Adrenal gland (tissue), 9 donors: ENCODE measurements at regions not wholly inside any gene's neighbourhood (a gene's known extent, or its start where the extent isn't known, plus 50 kb on each side); places are given as distances from the start of the nearest gene placed in this dataset.

Experiments
- DNase-seq, 7 donors: peaks; one replicate each; pipeline ENCODE4 v3.0.0-alpha.2; 2019 to 2020
- H3K27ac ChIP-seq, 5 donors: fragments of 200-600 bp; sonication (generic) in 4 of 5; 1 replicate in 3 of 5; 2 replicates in 2 of 5; pipeline versions ENCODE4 v1.5.1 to v1.8.0; 2016 to 2020; ENCODE audit warnings: mild to moderate bottlenecking in 1 of 5
- H3K27me3 ChIP-seq: fragments of 200-600 bp; 2 replicates; pipeline ENCODE4 v1.8.0; 2021
- H3K36me3 ChIP-seq, 2 donors: fragments of 200-600 bp; replicated peaks in 1 of 2; 1 replicate in 1 of 2; 2 replicates in 1 of 2; pipeline versions ENCODE4 v1.5.1 to v1.8.0; 2018 to 2022
- H3K4me1 ChIP-seq, 2 donors: fragments of 200-600 bp; replicated peaks in 1 of 2; 1 replicate in 1 of 2; 2 replicates in 1 of 2; pipeline versions ENCODE4 v1.5.1 to v1.8.0; 2018 to 2021
- H3K4me3 ChIP-seq, 4 donors: fragments of 200-600 bp; sonication (generic) in 3 of 4; one replicate each; pipeline ENCODE4 v1.5.1; 2016 to 2018
- H3K9me3 ChIP-seq, 3 donors: fragments of 200-600 bp; sonication (generic) in 1 of 3; replicated peaks in 1 of 3; 1 replicate in 2 of 3; 2 replicates in 1 of 3; pipeline versions ENCODE4 v1.5.1 to v1.8.0; 2016 to 2021
- CTCF ChIP-seq, 6 experiments: fragments of 450-650 bp in 4 of 6; fragments of 200-600 bp in 2 of 6; sonication (generic) in 1 of 6; IDR thresholded peaks; 1 replicate in 5 of 6; 2 replicates in 1 of 6; pipeline versions ENCODE4 v1.5.1 to v1.8.0; 2016 to 2021; ENCODE audit warnings: antibody characterized with exemption in 6 of 6, mild to moderate bottlenecking in 2 of 6, moderate library complexity in 1 of 6
- POLR2A ChIP-seq, 2 donors: fragments of 450-650 bp; IDR thresholded peaks; one replicate each; pipeline ENCODE4 v1.6.1; 2017; ENCODE audit warnings: antibody characterized with exemption in 2 of 2, mild to moderate bottlenecking in 2 of 2, moderate library complexity in 1 of 2
- WGBS, 4 donors: extraction: QIAGEN DNeasy Blood & Tissue Kit in 2 of 4; methylation state at CpG; one replicate each; pipeline versions ENCODE4 v1.1.5 to v1.1.7; 2013 to 2017; 5-methylcytosine and 5-hydroxymethylcytosine counted together
- intact Hi-C, 2 donors: fragments of 100-400 bp; cut with DNase I; formaldehyde crosslinking; loops; one replicate each; pipeline versions ENCODE4 v1.14.1 to v1.15.0; 2022 to 2023
- donor health status: healthy with polysubstance abuse.
- donor health status: Bipolar disorder and iron deficiency.
- donor health status: DM: yes; HTN: yes; CAD: no.
- donor health status: DM: no; HTN: no; CAD: no.
- donor health status: DM: no; HTN: no; CAD: no.

- Histone ChIP-seq H3K9me3 (no peaks in the 10 kb centered on the region), H3K36me3 (no peaks in the 10 kb centered on the region), H3K4me1 (no peaks in the 10 kb centered on the region), H3K27ac (no peak overlapping the region), H3K4me3 (no peak overlapping the region), H3K27me3 (peaks cover 49% of the 10 kb centered on the region)
- intact Hi-C loops: loop anchor here in 1 of 2 donors (10.0 kb wide), 1 partner anchor 560 kb away; no protein-coding TSS in a partner anchor
- TF ChIP-seq CTCF (IDR thresholded peaks at IDR 0.05): no peak
- DNase-seq: no peak
- WGBS, 4 donors: 52 to 68% (median 58%) methylated on average over 3 of the region's 3 CpGs
Measured at GRCh38 chr2:222054813-222055212, 244.0 kb downstream of the PAX3 start.

- H3K27ac ChIP-seq: no peak overlapping the region
- no peak overlapping the region for H3K4me3 ChIP-seq
- H3K9me3 ChIP-seq: no peaks in the 10 kb centered on the region
- peaks cover 43% of the 10 kb centered on the region for H3K27me3 ChIP-seq
- intact Hi-C loops: loop anchor here in 1 of 2 donors (10.0 kb wide), 1 partner anchor 562 kb away; no protein-coding TSS in a partner anchor
- no peaks in the 10 kb centered on the region for H3K4me1 ChIP-seq
- WGBS, 4 donors: 5 to 13% (median 6%) methylated on average over 9 of the region's 9 CpGs
- H3K36me3 ChIP-seq: no peaks in the 10 kb centered on the region
- no peak for DNase-seq
- TF ChIP-seq CTCF (IDR thresholded peaks at IDR 0.05) (no peak), POLR2A (IDR thresholded peaks at IDR 0.05) (no peak)
Measured at GRCh38 chr2:222052934-222053367, 245.8 kb downstream of the PAX3 start.

GRCh38 chr2:222050981-222051380 is 247.8 kb downstream of the PAX3 start:
- Histone ChIP-seq H3K4me1 (no peaks in the 10 kb centered on the region), H3K9me3 (no peaks in the 10 kb centered on the region), H3K27me3 (peaks cover 29% of the 10 kb centered on the region), H3K4me3 (no peak overlapping the region), H3K27ac (no peak overlapping the region), H3K36me3 (no peaks in the 10 kb centered on the region)
- DNase-seq: no peak
- TF ChIP-seq POLR2A (IDR thresholded peaks at IDR 0.05): no peak
- 83 to 92% (median 87%) methylated on average over 4 of the region's 4 CpGs for WGBS, 4 donors
- intact Hi-C loops: loop anchor here in 1 of 2 donors (10.0 kb wide), 1 partner anchor 564 kb away; no protein-coding TSS in a partner anchor

- 72 to 86% (median 80%) methylated on average over 3 of the region's 3 CpGs for WGBS, 4 donors
- H3K27ac ChIP-seq: no peak overlapping the region
- no peak for DNase-seq
- H3K4me1 ChIP-seq: no peaks in the 10 kb centered on the region
- H3K36me3 ChIP-seq: no peaks in the 10 kb centered on the region
- TF ChIP-seq POLR2A (IDR thresholded peaks at IDR 0.05) (no peak), CTCF (IDR thresholded peaks at IDR 0.05) (no peak)
- no peaks in the 10 kb centered on the region for H3K9me3 ChIP-seq
- peaks cover 22% of the 10 kb centered on the region for H3K27me3 ChIP-seq
- no peak overlapping the region for H3K4me3 ChIP-seq
- intact Hi-C loops: loop anchor here in 1 of 2 donors (10.0 kb wide), 1 partner anchor 565 kb away; no protein-coding TSS in a partner anchor
Measured at GRCh38 chr2:222049946-222050345, 248.9 kb downstream of the PAX3 start.

- H3K27ac ChIP-seq: no peak overlapping the region
- peaks cover 4% of the 10 kb centered on the region for H3K27me3 ChIP-seq
- no peak for TF ChIP-seq CTCF (IDR thresholded peaks at IDR 0.05)
- TF ChIP-seq POLR2A (IDR thresholded peaks at IDR 0.05): no peak
- no peak for DNase-seq
- no peaks in the 10 kb centered on the region for H3K4me1 ChIP-seq
- H3K9me3 ChIP-seq: no peaks in the 10 kb centered on the region
- 68 to 83% (median 82%) methylated on average over 4 of the region's 4 CpGs for WGBS, 4 donors
- H3K4me3 ChIP-seq: no peak overlapping the region
- no peaks in the 10 kb centered on the region for H3K36me3 ChIP-seq
- intact Hi-C loops: no loop called here
Measured at GRCh38 chr2:222043897-222044296, 254.9 kb downstream of the PAX3 start.
